ENCODE measurements at regions not wholly inside any gene's neighbourhood (a gene's known extent, or its start where the extent isn't known, plus 50 kb on each side); places are given as distances from the start of the nearest gene placed in this dataset.

DNA sequence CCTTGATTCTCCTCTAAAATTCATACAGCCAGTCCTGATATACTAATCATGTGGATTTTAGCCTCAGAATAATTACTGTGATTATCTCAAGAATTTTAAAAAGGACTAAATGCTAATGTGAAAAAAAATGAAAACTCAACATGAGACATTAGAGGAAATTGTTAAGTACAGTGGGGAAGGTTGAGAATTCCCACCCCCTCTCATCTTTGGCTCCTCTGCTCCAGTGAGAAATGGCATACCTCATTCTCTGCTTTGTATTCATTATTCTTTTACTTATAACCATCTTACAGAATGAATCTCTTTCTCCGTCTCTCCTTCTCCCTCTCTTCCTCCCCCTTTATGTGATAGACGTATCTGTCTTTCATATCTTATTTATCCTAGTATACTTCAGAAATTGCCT is 70.9 kb downstream of the DIRAS3 start:
- Mint-ChIP-seq H3K4me1 (ENCODE audit: low read depth) (peaks cover 8% of the 10 kb centered on the region), H3K4me3 (ENCODE audit: unreplicated experiment) (no peak overlapping the region), H3K27ac (ENCODE audit: unreplicated experiment) (no peak overlapping the region), H3K9me3 (ENCODE audit: low read depth) (no peaks in the 10 kb centered on the region), H3K27me3 (ENCODE audit: low read depth) (no peaks in the 10 kb centered on the region), H3K36me3 (ENCODE audit: low read depth) (no peaks in the 10 kb centered on the region)
- no peak for DNase-seq (ENCODE audit: low spot score)
- TF ChIP-seq, protein P1, sequence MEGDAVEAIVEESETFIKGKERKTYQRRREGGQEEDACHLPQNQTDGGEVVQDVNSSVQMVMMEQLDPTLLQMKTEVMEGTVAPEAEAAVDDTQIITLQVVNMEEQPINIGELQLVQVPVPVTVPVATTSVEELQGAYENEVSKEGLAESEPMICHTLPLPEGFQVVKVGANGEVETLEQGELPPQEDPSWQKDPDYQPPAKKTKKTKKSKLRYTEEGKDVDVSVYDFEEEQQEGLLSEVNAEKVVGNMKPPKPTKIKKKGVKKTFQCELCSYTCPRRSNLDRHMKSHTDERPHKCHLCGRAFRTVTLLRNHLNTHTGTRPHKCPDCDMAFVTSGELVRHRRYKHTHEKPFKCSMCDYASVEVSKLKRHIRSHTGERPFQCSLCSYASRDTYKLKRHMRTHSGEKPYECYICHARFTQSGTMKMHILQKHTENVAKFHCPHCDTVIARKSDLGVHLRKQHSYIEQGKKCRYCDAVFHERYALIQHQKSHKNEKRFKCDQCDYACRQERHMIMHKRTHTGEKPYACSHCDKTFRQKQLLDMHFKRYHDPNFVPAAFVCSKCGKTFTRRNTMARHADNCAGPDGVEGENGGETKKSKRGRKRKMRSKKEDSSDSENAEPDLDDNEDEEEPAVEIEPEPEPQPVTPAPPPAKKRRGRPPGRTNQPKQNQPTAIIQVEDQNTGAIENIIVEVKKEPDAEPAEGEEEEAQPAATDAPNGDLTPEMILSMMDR (IDR thresholded peaks at IDR 0.05) = no peak

DNA sequence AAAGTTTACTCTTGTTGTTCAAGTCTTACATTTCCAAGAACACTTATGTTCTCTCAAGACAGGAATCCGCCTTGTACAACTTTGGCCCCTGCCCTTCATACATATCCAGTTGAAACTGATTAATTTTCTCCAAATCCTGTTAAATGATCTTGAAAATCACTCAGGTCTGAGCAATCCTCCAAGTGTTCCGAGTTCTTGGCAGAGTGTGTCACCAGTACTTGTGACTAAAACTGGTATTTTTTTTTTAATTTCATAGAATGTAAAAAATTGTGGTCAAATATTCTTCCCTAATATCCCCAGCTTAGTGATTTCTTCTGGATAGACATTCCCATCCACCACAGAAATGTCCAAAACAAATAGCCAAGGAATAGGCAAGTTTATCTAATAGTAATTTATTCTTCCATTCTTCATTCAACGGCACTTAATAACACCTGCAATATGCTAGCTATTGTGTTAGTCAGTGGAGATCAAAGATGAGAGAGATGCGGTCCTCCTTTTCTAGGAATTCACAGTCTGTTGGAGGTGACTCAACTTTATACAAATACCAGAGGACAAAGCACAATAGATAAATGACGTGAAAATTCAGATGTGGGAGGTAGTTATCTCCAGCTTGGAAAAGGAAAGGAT is 71.4 kb downstream of the DIRAS3 start:
- Mint-ChIP-seq H3K4me3 (ENCODE audit: unreplicated experiment) (no peak overlapping the region), H3K36me3 (ENCODE audit: low read depth) (no peaks in the 10 kb centered on the region), H3K27ac (ENCODE audit: unreplicated experiment) (no peak overlapping the region), H3K9me3 (ENCODE audit: low read depth) (no peaks in the 10 kb centered on the region), H3K27me3 (ENCODE audit: low read depth) (no peaks in the 10 kb centered on the region), H3K4me1 (ENCODE audit: low read depth) (peaks cover 8% of the 10 kb centered on the region)
- TF ChIP-seq, protein P1 (IDR thresholded peaks at IDR 0.05) = no peak
- DNase-seq (ENCODE audit: low spot score) = no peak

DNA sequence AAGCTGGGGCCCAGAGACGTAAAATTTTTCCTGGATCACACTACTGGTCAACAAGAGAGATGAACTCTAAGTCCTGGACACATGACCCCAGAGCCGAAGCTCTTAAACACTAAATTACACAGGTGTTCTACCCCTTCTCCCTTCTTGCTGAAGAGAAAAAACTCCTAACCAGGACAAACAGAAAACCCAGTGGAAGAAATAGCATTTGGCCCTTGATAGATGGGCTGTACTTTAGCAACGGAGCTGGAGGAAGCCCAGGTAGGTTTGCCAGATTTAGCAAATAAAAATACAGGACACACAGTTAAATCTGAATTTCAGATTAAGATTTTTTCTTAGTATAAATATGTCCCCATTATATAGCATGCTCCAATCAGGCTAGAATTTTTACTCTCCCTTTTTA is 72.7 kb downstream of the DIRAS3 start:
- TF ChIP-seq, protein P1 (IDR thresholded peaks at IDR 0.05) = no peak
- Mint-ChIP-seq H3K4me1 (ENCODE audit: low read depth) (peaks cover 8% of the 10 kb centered on the region), H3K27ac (ENCODE audit: unreplicated experiment) (no peak overlapping the region), H3K9me3 (ENCODE audit: low read depth) (no peaks in the 10 kb centered on the region), H3K27me3 (ENCODE audit: low read depth) (no peaks in the 10 kb centered on the region), H3K36me3 (ENCODE audit: low read depth) (no peaks in the 10 kb centered on the region), H3K4me3 (ENCODE audit: unreplicated experiment) (no peak overlapping the region)
- DNase-seq (ENCODE audit: low spot score) = no peak

DNA sequence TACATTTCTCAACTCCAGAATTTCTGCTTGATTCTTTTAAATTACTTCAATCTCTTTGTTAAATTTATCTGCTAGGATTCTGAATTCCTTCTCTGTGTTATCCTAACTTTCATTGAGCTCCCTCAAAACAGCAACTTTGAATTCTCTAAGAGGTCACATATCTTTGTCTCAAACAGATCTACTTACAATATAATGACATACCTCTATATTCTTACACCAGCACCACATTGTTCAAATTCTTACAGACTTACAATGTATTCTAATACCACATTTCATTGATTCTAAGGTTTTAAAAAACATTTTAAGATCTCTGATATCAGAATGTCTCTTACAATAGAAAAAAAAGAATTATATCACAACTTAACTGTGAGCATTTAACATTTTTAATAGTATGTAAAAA is 77.4 kb downstream of the DIRAS3 start:
- H3K4me3 Mint-ChIP-seq (ENCODE audit: unreplicated experiment) = no peak overlapping the region
- peaks cover 7% of the 10 kb centered on the region for H3K9me3 Mint-ChIP-seq (ENCODE audit: low read depth)
- peaks cover 6% of the 10 kb centered on the region for H3K4me1 Mint-ChIP-seq (ENCODE audit: low read depth)
- no peaks in the 10 kb centered on the region for H3K27me3 Mint-ChIP-seq (ENCODE audit: low read depth)
- no peaks in the 10 kb centered on the region for H3K36me3 Mint-ChIP-seq (ENCODE audit: low read depth)
- DNase-seq (ENCODE audit: low spot score) = no peak
- TF ChIP-seq, protein P1 (IDR thresholded peaks at IDR 0.05) = no peak
- no peak overlapping the region for H3K27ac Mint-ChIP-seq (ENCODE audit: unreplicated experiment)

DNA sequence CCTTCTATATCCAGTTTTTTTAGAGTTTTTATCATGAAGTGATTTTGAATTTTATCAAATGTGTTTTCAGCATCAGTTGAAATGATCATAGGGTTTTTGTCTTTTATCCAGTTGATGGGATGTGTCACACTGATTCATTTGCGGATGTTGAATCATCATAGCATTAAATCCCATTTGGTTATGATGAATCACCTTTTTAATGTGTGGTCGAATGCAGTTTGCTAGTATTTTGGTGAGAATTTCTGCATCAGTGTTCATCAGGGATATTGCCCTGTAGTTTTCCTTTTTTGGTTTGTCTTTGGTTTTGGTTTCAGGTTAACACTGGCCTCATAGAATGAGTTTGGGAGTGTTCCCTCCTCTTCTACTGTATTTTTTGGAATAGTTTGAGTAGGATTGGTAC is 80.3 kb downstream of the DIRAS3 start:
- Mint-ChIP-seq H3K4me3 (ENCODE audit: unreplicated experiment) (no peak overlapping the region), H3K4me1 (ENCODE audit: low read depth) (peaks cover 6% of the 10 kb centered on the region), H3K27me3 (ENCODE audit: low read depth) (no peaks in the 10 kb centered on the region), H3K9me3 (ENCODE audit: low read depth) (peaks cover 7% of the 10 kb centered on the region), H3K36me3 (ENCODE audit: low read depth) (no peaks in the 10 kb centered on the region), H3K27ac (ENCODE audit: unreplicated experiment) (no peak overlapping the region)
- TF ChIP-seq, protein P1 (IDR thresholded peaks at IDR 0.05) = no peak
- DNase-seq (ENCODE audit: low spot score) = no peak

Data from chondrocyte (in vitro differentiated cells).